OCI-LY7 (cell line): ENCODE measurements at regions not wholly inside any gene's neighbourhood (a gene's known extent, or its start where the extent isn't known, plus 50 kb on each side); places are given as distances from the start of the nearest gene placed in this dataset.

Experiments
- EZH2phosphoT487 ChIP-seq: fragments of 200-600 bp; sonication (generic); IDR thresholded peaks from 2 replicates; pipeline ENCODE4 v1.6.1; 2018; ENCODE audit warnings: low read depth, borderline replicate concordance, mild to moderate bottlenecking, mixed run types, antibody characterized with exemption, low read length, moderate library complexity, mixed read lengths
- TF ChIP-seq, protein P1 (sequence below): fragments of 200-600 bp; sonication (generic); conservative IDR thresholded peaks from 2 replicates; pipeline ENCODE4 v1.5.1; 2014; ENCODE audit warnings: mild to moderate bottlenecking, antibody characterized with exemption, low read length, moderate library complexity, mixed read lengths

DNA sequence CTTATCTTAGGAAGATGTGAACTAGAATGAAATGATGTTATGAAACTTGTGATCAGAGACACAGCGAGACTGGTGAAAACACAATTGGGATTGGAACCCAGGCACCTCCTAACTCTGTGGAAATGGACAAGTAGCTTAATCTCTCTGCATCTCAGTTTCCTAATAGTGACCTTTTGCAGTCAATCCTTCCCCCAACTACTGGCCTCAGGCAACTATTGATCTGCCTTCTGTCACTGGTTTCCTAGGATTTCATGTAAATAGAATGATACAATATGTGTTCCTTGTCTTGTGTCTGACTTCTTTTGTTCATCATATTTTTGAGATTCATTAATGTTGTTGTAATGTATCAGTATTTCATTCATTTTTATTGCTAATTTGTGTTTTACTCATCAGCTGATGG, 341.7 kb downstream of the REEP3 start:
- TF ChIP-seq EZH2phosphoT487, result no peak
- TF ChIP-seq, protein P1, sequence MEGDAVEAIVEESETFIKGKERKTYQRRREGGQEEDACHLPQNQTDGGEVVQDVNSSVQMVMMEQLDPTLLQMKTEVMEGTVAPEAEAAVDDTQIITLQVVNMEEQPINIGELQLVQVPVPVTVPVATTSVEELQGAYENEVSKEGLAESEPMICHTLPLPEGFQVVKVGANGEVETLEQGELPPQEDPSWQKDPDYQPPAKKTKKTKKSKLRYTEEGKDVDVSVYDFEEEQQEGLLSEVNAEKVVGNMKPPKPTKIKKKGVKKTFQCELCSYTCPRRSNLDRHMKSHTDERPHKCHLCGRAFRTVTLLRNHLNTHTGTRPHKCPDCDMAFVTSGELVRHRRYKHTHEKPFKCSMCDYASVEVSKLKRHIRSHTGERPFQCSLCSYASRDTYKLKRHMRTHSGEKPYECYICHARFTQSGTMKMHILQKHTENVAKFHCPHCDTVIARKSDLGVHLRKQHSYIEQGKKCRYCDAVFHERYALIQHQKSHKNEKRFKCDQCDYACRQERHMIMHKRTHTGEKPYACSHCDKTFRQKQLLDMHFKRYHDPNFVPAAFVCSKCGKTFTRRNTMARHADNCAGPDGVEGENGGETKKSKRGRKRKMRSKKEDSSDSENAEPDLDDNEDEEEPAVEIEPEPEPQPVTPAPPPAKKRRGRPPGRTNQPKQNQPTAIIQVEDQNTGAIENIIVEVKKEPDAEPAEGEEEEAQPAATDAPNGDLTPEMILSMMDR, result no peak
